ENCODE measurements at regions not wholly inside any gene's neighbourhood (a gene's known extent, or its start where the extent isn't known, plus 50 kb on each side); places are given as distances from the start of the nearest gene placed in this dataset.

DNA sequence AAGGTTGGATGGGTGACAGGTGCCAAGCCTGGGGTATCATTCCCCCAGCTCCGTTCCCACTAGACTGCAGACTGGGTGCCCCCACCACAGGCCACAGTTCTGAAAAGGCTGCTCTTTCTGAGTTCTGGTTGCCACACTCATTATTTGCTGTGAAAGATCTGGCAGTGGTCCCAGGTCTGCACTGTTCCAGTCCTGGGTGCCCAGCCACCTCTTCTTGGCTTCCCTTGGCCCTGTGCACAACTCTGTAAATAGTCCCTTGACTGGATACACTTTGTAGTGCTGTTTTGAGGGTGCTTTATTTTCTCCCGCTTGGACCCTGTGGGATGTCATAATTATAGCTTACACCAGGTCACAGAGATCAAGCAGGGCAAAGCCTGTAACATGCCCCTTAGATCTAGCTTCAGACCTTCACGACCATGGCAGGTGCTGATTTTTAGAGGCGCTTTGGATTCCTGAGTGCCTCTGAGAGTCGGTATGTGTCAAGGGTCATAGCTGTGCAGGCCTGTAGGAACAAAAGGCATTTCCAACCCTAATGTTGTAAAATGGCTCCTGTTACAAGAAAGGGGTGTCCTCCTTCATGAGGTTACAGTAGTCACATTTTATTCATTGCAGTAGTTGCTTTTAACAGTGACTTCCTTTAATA, 344.9 kb downstream of the ICE1 start:
- no peak overlapping the region for H3K4me3 ChIP-seq (ENCODE audit: low read depth, low read length)
- peak; percentile 52 for DNase-seq (ENCODE audit: low read depth)
- TF ChIP-seq, protein P1, sequence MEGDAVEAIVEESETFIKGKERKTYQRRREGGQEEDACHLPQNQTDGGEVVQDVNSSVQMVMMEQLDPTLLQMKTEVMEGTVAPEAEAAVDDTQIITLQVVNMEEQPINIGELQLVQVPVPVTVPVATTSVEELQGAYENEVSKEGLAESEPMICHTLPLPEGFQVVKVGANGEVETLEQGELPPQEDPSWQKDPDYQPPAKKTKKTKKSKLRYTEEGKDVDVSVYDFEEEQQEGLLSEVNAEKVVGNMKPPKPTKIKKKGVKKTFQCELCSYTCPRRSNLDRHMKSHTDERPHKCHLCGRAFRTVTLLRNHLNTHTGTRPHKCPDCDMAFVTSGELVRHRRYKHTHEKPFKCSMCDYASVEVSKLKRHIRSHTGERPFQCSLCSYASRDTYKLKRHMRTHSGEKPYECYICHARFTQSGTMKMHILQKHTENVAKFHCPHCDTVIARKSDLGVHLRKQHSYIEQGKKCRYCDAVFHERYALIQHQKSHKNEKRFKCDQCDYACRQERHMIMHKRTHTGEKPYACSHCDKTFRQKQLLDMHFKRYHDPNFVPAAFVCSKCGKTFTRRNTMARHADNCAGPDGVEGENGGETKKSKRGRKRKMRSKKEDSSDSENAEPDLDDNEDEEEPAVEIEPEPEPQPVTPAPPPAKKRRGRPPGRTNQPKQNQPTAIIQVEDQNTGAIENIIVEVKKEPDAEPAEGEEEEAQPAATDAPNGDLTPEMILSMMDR (IDR thresholded peaks at IDR 0.05; ENCODE audit: control insufficient read depth, extremely low read depth, insufficient read depth): no peak

- H3K4me3 ChIP-seq (ENCODE audit: low read depth, low read length): no peak overlapping the region
- DNase-seq (ENCODE audit: low read depth): no peak
- TF ChIP-seq, protein P1 (IDR thresholded peaks at IDR 0.05; ENCODE audit: control insufficient read depth, extremely low read depth, insufficient read depth): no peak
Measured at GRCh38 chr5:5765066-5765850, 342.8 kb downstream of the ICE1 start.

DNA sequence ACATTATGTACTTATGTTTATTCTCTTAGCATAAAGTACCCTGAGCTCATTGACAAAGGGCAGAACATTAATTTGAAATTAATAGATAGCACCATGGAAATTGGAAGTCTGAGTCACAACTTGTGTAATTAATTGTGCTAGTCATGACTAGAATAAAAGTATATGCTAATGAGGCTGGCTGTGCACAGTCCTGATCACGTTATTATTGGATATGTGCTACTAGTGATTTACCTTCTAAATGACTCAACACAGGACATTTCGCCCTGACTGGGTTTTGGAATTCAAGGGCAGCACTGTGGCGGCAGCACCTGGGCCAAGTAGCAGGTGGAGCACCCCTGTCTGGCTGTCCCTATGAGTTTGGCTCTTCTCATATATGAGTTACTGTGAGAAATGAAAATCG, 341.8 kb downstream of the ICE1 start:
- TF ChIP-seq, protein P1 (IDR thresholded peaks at IDR 0.05; ENCODE audit: control insufficient read depth, extremely low read depth, insufficient read depth): no peak
- no peak overlapping the region for H3K4me3 ChIP-seq (ENCODE audit: low read depth, low read length)
- no peak for DNase-seq (ENCODE audit: low read depth)

DNA sequence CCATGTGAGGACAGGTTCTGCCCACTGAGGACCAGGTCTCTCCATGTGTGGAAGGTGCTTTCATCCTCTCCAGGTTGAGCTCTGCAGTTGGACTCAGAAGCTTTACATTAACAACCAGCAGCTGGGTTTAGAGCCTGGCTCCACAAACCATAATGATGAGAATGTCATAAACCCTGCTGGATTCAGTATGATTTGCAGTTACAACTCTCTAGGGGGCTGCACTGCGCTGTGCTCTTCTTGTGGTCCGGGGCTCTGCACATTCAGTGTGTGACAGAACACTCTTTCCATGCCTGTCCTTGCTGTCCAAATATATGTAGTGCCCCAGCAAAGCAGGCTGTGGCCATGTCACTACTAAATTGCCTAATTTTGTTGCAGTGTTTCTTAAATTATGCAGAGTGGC, 334.3 kb downstream of the ICE1 start:
- TF ChIP-seq, protein P1 (IDR thresholded peaks at IDR 0.05; ENCODE audit: control insufficient read depth, extremely low read depth, insufficient read depth): no peak
- H3K4me3 ChIP-seq (ENCODE audit: low read depth, low read length): no peak overlapping the region
- DNase-seq (ENCODE audit: low read depth): no peak

GRCh38 chr5:5755888-5756287, 333.4 kb downstream of the ICE1 start:
- TF ChIP-seq, protein P1 (IDR thresholded peaks at IDR 0.05; ENCODE audit: control insufficient read depth, extremely low read depth, insufficient read depth): no peak
- DNase-seq (ENCODE audit: low read depth): no peak
- H3K4me3 ChIP-seq (ENCODE audit: low read depth, low read length): no peak overlapping the region

DNA sequence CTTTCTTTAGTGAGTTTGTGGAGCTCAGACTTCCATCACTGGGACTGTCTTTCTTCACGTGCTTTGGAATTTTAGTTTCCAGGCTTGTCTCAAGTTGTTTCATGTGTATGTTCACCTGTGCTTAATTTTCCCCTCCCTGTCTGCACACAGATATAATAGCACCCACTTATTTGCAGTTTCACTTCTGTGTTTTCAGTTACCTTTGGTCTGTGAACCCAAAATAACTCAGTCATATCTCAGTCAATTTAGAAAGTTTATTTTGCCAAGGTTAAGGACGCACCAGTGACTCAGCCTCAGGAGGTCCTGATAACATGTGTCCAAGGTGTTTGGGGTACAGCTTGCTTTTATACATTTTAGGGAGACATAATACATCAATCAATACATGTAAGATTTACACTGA, 330.4 kb downstream of the ICE1 start:
- DNase-seq (ENCODE audit: low read depth): no peak
- TF ChIP-seq, protein P1 (IDR thresholded peaks at IDR 0.05; ENCODE audit: control insufficient read depth, extremely low read depth, insufficient read depth): no peak
- H3K4me3 ChIP-seq (ENCODE audit: low read depth, low read length): no peak overlapping the region
